NCI-H748 treated with DMSO at 0.1 percent for 48 hours (cell line): ENCODE measurements at regions not wholly inside any gene's neighbourhood (a gene's known extent, or its start where the extent isn't known, plus 50 kb on each side); places are given as distances from the start of the nearest gene placed in this dataset.
"Not testable (repeated sequence)": the region's sequence is repeated elsewhere in the genome, so short reads cannot be mapped to it uniquely, and the experiment has no call there.

ENCODE experiments used
- DNase-seq: peaks from one replicate; lab custom pipeline; 2025; lab: John Stamatoyannopoulos, UW

- no peak for DNase-seq
Measured at GRCh38 chr21:28522014-28522799, 470.5 kb downstream of the LTN1 start.

- DNase-seq, result no peak
Measured at GRCh38 chr21:28518630-28519029, 474.0 kb downstream of the LTN1 start.

GRCh38 chr21:28516991-28517592 lies 475.6 kb downstream of the LTN1 start:
- peak; percentile 8 for DNase-seq

- no peak for DNase-seq
Measured at GRCh38 chr21:28516021-28516420, 476.7 kb downstream of the LTN1 start.

- DNase-seq, result no peak
Measured at GRCh38 chr21:28513428-28513827, 479.2 kb downstream of the LTN1 start.

- no peak for DNase-seq
Measured at GRCh38 chr21:28509031-28509430, 483.6 kb downstream of the LTN1 start.

GRCh38 chr21:28508126-28508525 lies 484.6 kb downstream of the LTN1 start:
- no peak for DNase-seq

GRCh38 chr21:28496517-28496916 lies 496.2 kb downstream of the LTN1 start:
- DNase-seq, result no peak

GRCh38 chr21:28492127-28492526 lies 500.6 kb downstream of the LTN1 start:
- DNase-seq, result no peak

GRCh38 chr21:28489821-28490350 lies 502.8 kb downstream of the LTN1 start:
- no peak for DNase-seq

- DNase-seq, result no peak
Measured at GRCh38 chr21:28489162-28489561, 503.5 kb downstream of the LTN1 start.

GRCh38 chr21:28487455-28488070 lies 505.1 kb downstream of the LTN1 start:
- DNase-seq, result no peak

- DNase-seq, result no peak
Measured at GRCh38 chr21:28485301-28486022, 507.2 kb downstream of the LTN1 start.

GRCh38 chr21:28483301-28484035 lies 509.2 kb downstream of the LTN1 start:
- no peak for DNase-seq

- DNase-seq, result no peak
Measured at GRCh38 chr21:28482657-28483056, 510.0 kb downstream of the LTN1 start.

- no peak for DNase-seq
Measured at GRCh38 chr21:28480470-28480869, 512.2 kb downstream of the LTN1 start.

GRCh38 chr21:28473530-28474220 lies 519.0 kb downstream of the LTN1 start:
- DNase-seq, result no peak

GRCh38 chr21:28472543-28472942 lies 520.1 kb downstream of the LTN1 start:
- not testable (repeated sequence) for DNase-seq

GRCh38 chr21:28464988-28465387 lies 527.7 kb downstream of the LTN1 start:
- no peak for DNase-seq

- DNase-seq, result no peak
Measured at GRCh38 chr21:28464095-28464494, 528.6 kb downstream of the LTN1 start.

GRCh38 chr21:28459193-28459592 lies 533.5 kb downstream of the LTN1 start:
- no peak for DNase-seq
